ENCODE measurements at regions not wholly inside any gene's neighbourhood (a gene's known extent, or its start where the extent isn't known, plus 50 kb on each side); places are given as distances from the start of the nearest gene placed in this dataset.

GRCh38 chr5:39678534-39678933 is 253.8 kb upstream of the DAB2 start:
- TF ChIP-seq CTCF (conservative IDR thresholded peaks at IDR 0.05; ENCODE audit: low read depth, low read length) (no peak), EZH2phosphoT487 (IDR thresholded peaks at IDR 0.05; ENCODE audit: borderline replicate concordance, low read length) (no peak), EZH2 (IDR thresholded peaks at IDR 0.05; ENCODE audit: low read length, unreplicated experiment) (no peak)
